ENCODE measurements at regions not wholly inside any gene's neighbourhood (a gene's known extent, or its start where the extent isn't known, plus 50 kb on each side); places are given as distances from the start of the nearest gene placed in this dataset.
"Not testable (repeated sequence)": the region's sequence is repeated elsewhere in the genome, so short reads cannot be mapped to it uniquely, and the experiment has no call there.

GRCh38 chr11:126149759-126150625 is 61.5 kb downstream of the RPUSD4 start:
- DNase-seq: no peak

- no peak for DNase-seq
Observed at GRCh38 chr11:126148317-126148716, 63.1 kb downstream of the RPUSD4 start.

GRCh38 chr11:126147208-126148111 is 64.0 kb downstream of the RPUSD4 start:
- no peak for DNase-seq

GRCh38 chr11:126146454-126147192 is 64.8 kb downstream of the RPUSD4 start:
- no peak for DNase-seq

GRCh38 chr11:126145954-126146353 is 65.5 kb downstream of the RPUSD4 start:
- no peak for DNase-seq

- DNase-seq: not testable (repeated sequence)
Observed at GRCh38 chr11:126143491-126143890, 68.0 kb downstream of the RPUSD4 start.

GRCh38 chr11:126140926-126141280 is 70.5 kb downstream of the RPUSD4 start:
- no peak for DNase-seq

GRCh38 chr11:126140201-126140925 is 71.1 kb downstream of the RPUSD4 start:
- no peak for DNase-seq

- DNase-seq: no peak
Observed at GRCh38 chr11:126139111-126140091, 72.0 kb downstream of the RPUSD4 start.

GRCh38 chr11:126138636-126139035 is 72.8 kb downstream of the RPUSD4 start:
- DNase-seq: no peak

GRCh38 chr11:126137136-126137535 is 74.3 kb downstream of the RPUSD4 start:
- no peak for DNase-seq

GRCh38 chr11:126136507-126136906 is 73.8 kb upstream of the CDON start:
- no peak for DNase-seq

- DNase-seq: no peak
Observed at GRCh38 chr11:126135235-126136176, 72.8 kb upstream of the CDON start.

GRCh38 chr11:126134461-126135155 is 71.9 kb upstream of the CDON start:
- no peak for DNase-seq

GRCh38 chr11:126133901-126134300 is 71.2 kb upstream of the CDON start:
- DNase-seq: no peak

- DNase-seq: no peak
Observed at GRCh38 chr11:126132319-126132718, 69.7 kb upstream of the CDON start.

- not testable (repeated sequence) for DNase-seq
Observed at GRCh38 chr11:126130781-126131180, 68.1 kb upstream of the CDON start.

GRCh38 chr11:126129727-126130671 is 67.3 kb upstream of the CDON start:
- no peak for DNase-seq

Data from OCI-M1 (cell line).